ENCODE measurements at regions not wholly inside any gene's neighbourhood (a gene's known extent, or its start where the extent isn't known, plus 50 kb on each side); places are given as distances from the start of the nearest gene placed in this dataset.
"Not testable (repeated sequence)": the region's sequence is repeated elsewhere in the genome, so short reads cannot be mapped to it uniquely, and the experiment has no call there.

GRCh38 chrX:13159886-13160285 lies 115.5 kb upstream of the FAM9C start:
- ATAC-seq (ENCODE audit: low read depth), result no peak
- Mint-ChIP-seq H3K9me3 (no peaks in the 10 kb centered on the region), H3K36me3 (ENCODE audit: low read depth) (no peaks in the 10 kb centered on the region), H3K27me3 (no peaks in the 10 kb centered on the region), H3K4me1 (peaks cover 8% of the 10 kb centered on the region), H3K4me3 (no peak overlapping the region), H3K27ac (no peak overlapping the region)
- ChIA-PET POLR2A (no interaction called here), CTCF (no interaction called here)
- no peak for DNase-seq
- TF ChIP-seq CTCF (IDR thresholded peaks at IDR 0.05), result no peak
- intact Hi-C loops (cut with micrococcal nuclease), result loop anchor here (10.0 kb wide), 1 partner anchor 55 kb away; no protein-coding TSS in a partner anchor

GRCh38 chrX:13158911-13159310 lies 114.5 kb upstream of the FAM9C start:
- Mint-ChIP-seq H3K27ac (no peak overlapping the region), H3K27me3 (no peaks in the 10 kb centered on the region), H3K36me3 (ENCODE audit: low read depth) (no peaks in the 10 kb centered on the region), H3K4me1 (peaks cover 8% of the 10 kb centered on the region), H3K9me3 (peaks cover 1% of the 10 kb centered on the region), H3K4me3 (no peak overlapping the region)
- ATAC-seq (ENCODE audit: low read depth), result no peak
- POLR2A ChIA-PET, result no interaction called here
- intact Hi-C loops (cut with micrococcal nuclease), result no loop called here
- no peak for TF ChIP-seq CTCF (IDR thresholded peaks at IDR 0.05)
- no peak for DNase-seq
- CTCF ChIA-PET, result no interaction called here

DNA sequence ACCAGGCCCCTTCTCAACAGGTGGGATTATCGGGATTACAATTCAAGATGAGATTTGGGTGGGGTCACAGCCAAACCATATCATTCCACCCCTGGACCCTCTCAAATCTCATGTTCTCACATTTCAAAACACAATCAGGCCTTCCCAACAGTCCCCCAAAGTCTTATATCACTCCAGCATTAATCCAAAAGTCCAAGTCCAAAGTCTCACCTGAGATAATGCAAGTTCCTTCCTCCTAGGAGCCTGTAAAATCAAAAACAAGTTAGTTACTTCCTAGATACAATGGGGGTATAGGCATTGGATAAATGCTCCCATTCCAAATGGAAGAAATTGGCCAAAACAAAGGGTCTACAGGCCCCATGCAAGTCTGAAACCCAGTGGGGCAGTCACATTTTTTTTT lies 111.1 kb upstream of the FAM9C start:
- DNase-seq; H3K36me3 Mint-ChIP-seq (ENCODE audit: low read depth); ATAC-seq (ENCODE audit: low read depth); intact Hi-C loops (cut with micrococcal nuclease); H3K4me1 Mint-ChIP-seq; CTCF ChIA-PET; H3K27ac Mint-ChIP-seq; H3K9me3 Mint-ChIP-seq; H3K4me3 Mint-ChIP-seq; POLR2A ChIA-PET; H3K27me3 Mint-ChIP-seq: not testable (repeated sequence)

- no peak for DNase-seq
- Mint-ChIP-seq H3K4me3 (no peak overlapping the region), H3K36me3 (ENCODE audit: low read depth) (no peaks in the 10 kb centered on the region), H3K9me3 (peaks cover 4% of the 10 kb centered on the region), H3K4me1 (no peaks in the 10 kb centered on the region), H3K27me3 (no peaks in the 10 kb centered on the region), H3K27ac (no peak overlapping the region)
- TF ChIP-seq CTCF (IDR thresholded peaks at IDR 0.05), result no peak
- ATAC-seq (ENCODE audit: low read depth), result no peak
- ChIA-PET CTCF (no interaction called here), POLR2A (no interaction called here)
- intact Hi-C loops (cut with micrococcal nuclease), result no loop called here
Observed at GRCh38 chrX:13153796-13154195, 109.4 kb upstream of the FAM9C start.

DNA sequence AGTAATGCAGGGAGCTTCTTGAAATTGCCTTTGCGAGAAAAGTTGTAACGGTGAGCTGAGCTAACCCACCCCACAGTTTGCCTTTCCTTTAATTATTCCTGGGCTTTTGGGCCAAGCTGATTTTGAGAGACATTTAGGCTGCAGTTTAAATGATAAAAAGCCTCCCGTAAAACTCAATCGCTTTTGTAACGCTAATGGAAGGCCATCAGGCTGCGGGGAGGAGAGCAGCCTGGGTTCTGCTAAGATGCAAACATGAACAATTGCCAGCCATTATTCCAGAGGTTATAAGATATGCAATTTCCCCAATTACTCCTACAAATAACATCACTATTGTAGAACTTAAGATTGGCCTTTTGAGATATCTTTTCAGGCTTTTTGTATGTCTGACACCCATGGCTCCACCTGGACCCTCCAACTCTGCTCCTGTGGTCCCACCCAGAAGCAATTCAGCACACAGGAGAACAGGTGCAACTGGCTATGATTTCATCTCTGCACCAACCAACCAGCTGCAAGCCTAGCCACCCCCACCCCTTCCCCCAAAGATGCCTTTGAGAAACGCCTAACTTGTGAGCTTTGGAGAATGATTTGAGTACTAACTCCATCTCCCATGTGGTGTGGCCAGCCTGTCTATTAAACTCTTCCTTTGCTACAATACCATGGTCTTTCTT lies 108.2 kb upstream of the FAM9C start:
- Mint-ChIP-seq H3K4me3 (no peak overlapping the region), H3K27me3 (no peaks in the 10 kb centered on the region), H3K36me3 (ENCODE audit: low read depth) (no peaks in the 10 kb centered on the region), H3K27ac (no peak overlapping the region), H3K9me3 (peaks cover 5% of the 10 kb centered on the region), H3K4me1 (peaks cover 4% of the 10 kb centered on the region)
- ChIA-PET CTCF (no interaction called here), POLR2A (no interaction called here)
- TF ChIP-seq CTCF (IDR thresholded peaks at IDR 0.05), result no peak
- ATAC-seq (ENCODE audit: low read depth), result no peak
- DNase-seq, result no peak
- intact Hi-C loops (cut with micrococcal nuclease), result no loop called here
